RWPE2 (cell line): ENCODE measurements at regions not wholly inside any gene's neighbourhood (a gene's known extent, or its start where the extent isn't known, plus 50 kb on each side); places are given as distances from the start of the nearest gene placed in this dataset.

Source experiments
- ATAC-seq: fragments of 200-7000 bp; cut with Tn5 transposase; 3 replicates; pipeline ENCODE4 v1.9.1; 2021; ENCODE audit warnings: low read depth
- DNase-seq: peaks from one replicate; pipeline ENCODE4 v3.0.0-alpha.2; 2020; ENCODE audit warnings: low spot score
- H3K27ac ChIP-seq: fragments of 450-650 bp; 2 replicates; pipeline ENCODE4 v1.5.1; 2017; ENCODE audit warnings: mild to moderate bottlenecking; ENCODE audit not compliant: poor library complexity, severe bottlenecking
- H3K27me3 ChIP-seq: fragments of 250-450 bp; sonication (Bioruptor Pico); 2 replicates; pipeline ENCODE4 v1.5.1; 2021; ENCODE audit warnings: mild to moderate bottlenecking, moderate library complexity; ENCODE audit not compliant: insufficient read depth, poor library complexity, severe bottlenecking
- H3K36me3 ChIP-seq: fragments of 250-450 bp; sonication (Bioruptor Pico); 2 replicates; pipeline ENCODE4 v1.5.1; 2020; ENCODE audit warnings: low read depth, mild to moderate bottlenecking, moderate library complexity
- H3K4me1 ChIP-seq: fragments of 250-450 bp; sonication (Bioruptor Pico); 2 replicates; pipeline ENCODE4 v1.5.1; 2021; ENCODE audit warnings: mild to moderate bottlenecking, moderate library complexity; ENCODE audit not compliant: insufficient read depth, poor library complexity, severe bottlenecking
- H3K4me3 ChIP-seq: fragments of 250-450 bp; sonication (Bioruptor Pico); 2 replicates; pipeline ENCODE4 v1.5.1; 2021; ENCODE audit warnings: mild to moderate bottlenecking, moderate library complexity; ENCODE audit not compliant: severe bottlenecking
- H3K9me3 ChIP-seq: fragments of 250-450 bp; sonication (Bioruptor Pico); 2 replicates; pipeline ENCODE4 v1.5.1; 2021; ENCODE audit warnings: mild to moderate bottlenecking, moderate library complexity; ENCODE audit not compliant: severe bottlenecking
- CTCF ChIP-seq: fragments of 450-650 bp; IDR thresholded peaks from one replicate; pipeline ENCODE4 v1.5.1; 2017; ENCODE audit warnings: mild to moderate bottlenecking, moderate library complexity; ENCODE audit not compliant: poor library complexity, severe bottlenecking

GRCh38 chr11:130728185-130729180 lies 187.8 kb downstream of the SNX19 start:
- DNase-seq (no peak), ATAC-seq (no peak)
- no peak overlapping the region for H3K27ac ChIP-seq
- H3K4me3 ChIP-seq, result no peak overlapping the region
- no peaks in the 10 kb centered on the region for H3K27me3 ChIP-seq
- H3K36me3 ChIP-seq, result no peaks in the 10 kb centered on the region
- H3K4me1 ChIP-seq, result no peaks in the 10 kb centered on the region
- TF ChIP-seq CTCF, result no peak
- H3K9me3 ChIP-seq, result peaks cover 11% of the 10 kb centered on the region

GRCh38 chr11:130729193-130729592 lies 187.1 kb downstream of the SNX19 start:
- no peak for TF ChIP-seq CTCF
- DNase-seq (no peak), ATAC-seq (no peak)
- Histone ChIP-seq H3K4me3 (no peak overlapping the region), H3K27ac (no peak overlapping the region), H3K9me3 (peaks cover 11% of the 10 kb centered on the region), H3K27me3 (no peaks in the 10 kb centered on the region), H3K36me3 (no peaks in the 10 kb centered on the region), H3K4me1 (no peaks in the 10 kb centered on the region)

- H3K27me3 ChIP-seq, result no peaks in the 10 kb centered on the region
- ATAC-seq, result no peak
- no peak for TF ChIP-seq CTCF
- H3K27ac ChIP-seq, result no peak overlapping the region
- H3K36me3 ChIP-seq, result no peaks in the 10 kb centered on the region
- no peak overlapping the region for H3K4me3 ChIP-seq
- peaks cover 11% of the 10 kb centered on the region for H3K9me3 ChIP-seq
- no peaks in the 10 kb centered on the region for H3K4me1 ChIP-seq
- no peak for DNase-seq
Measured at GRCh38 chr11:130729678-130730300, 186.5 kb downstream of the SNX19 start.

- Histone ChIP-seq H3K4me1 (no peaks in the 10 kb centered on the region), H3K27me3 (no peaks in the 10 kb centered on the region), H3K4me3 (no peak overlapping the region), H3K36me3 (no peaks in the 10 kb centered on the region), H3K9me3 (peaks cover 11% of the 10 kb centered on the region), H3K27ac (no peak overlapping the region)
- no peak for DNase-seq
- TF ChIP-seq CTCF, result no peak
- no peak for ATAC-seq
Measured at GRCh38 chr11:130731401-130731800, 184.9 kb downstream of the SNX19 start.
